Lower leg skin (tissue), 3 donors: ENCODE measurements at regions not wholly inside any gene's neighbourhood (a gene's known extent, or its start where the extent isn't known, plus 50 kb on each side); places are given as distances from the start of the nearest gene placed in this dataset.

ENCODE experiments used
- CTCF ChIP-seq, 3 donors: fragments of 450-650 bp; IDR thresholded peaks; one replicate each; pipeline ENCODE4 v1.5.1; 2016; ENCODE audit warnings: antibody characterized with exemption in 3 of 3, mild to moderate bottlenecking in 3 of 3, moderate library complexity in 2 of 3
- POLR2A ChIP-seq, 2 donors: fragments of 450-650 bp; IDR thresholded peaks; one replicate each; pipeline ENCODE4 v1.6.1; 2016 to 2017; ENCODE audit warnings: antibody characterized with exemption in 2 of 2, mild to moderate bottlenecking in 1 of 2, moderate library complexity in 1 of 2

- TF ChIP-seq CTCF (IDR thresholded peaks at IDR 0.05) = no peak
- TF ChIP-seq POLR2A (IDR thresholded peaks at IDR 0.05) = no peak
Observed at GRCh38 chr4:54585321-54586000, 72.3 kb upstream of the KIT start.
